Panc1 (cell line): ENCODE measurements at regions not wholly inside any gene's neighbourhood (a gene's known extent, or its start where the extent isn't known, plus 50 kb on each side); places are given as distances from the start of the nearest gene placed in this dataset.

Experiments used
- POLR2AphosphoS5 ChIP-seq: IDR thresholded peaks from 2 replicates; pipeline ENCODE4 v1.6.1; 2012; ENCODE audit warnings: mild to moderate bottlenecking, low read depth, low read length, moderate library complexity
- SIN3A ChIP-seq: IDR thresholded peaks from 2 replicates; pipeline ENCODE4 v1.6.1; 2012; ENCODE audit warnings: low read depth, mild to moderate bottlenecking, low read length, moderate library complexity, borderline replicate concordance; ENCODE audit not compliant: insufficient read depth
- TF ChIP-seq, protein P1 (sequence below): fragments of 450-650 bp; IDR thresholded peaks from 2 replicates; pipeline ENCODE4 v1.5.1; 2017; ENCODE audit warnings: mild to moderate bottlenecking
- TF ChIP-seq, protein P2 (sequence below), 2 experiments: IDR thresholded peaks; 2 replicates each; pipeline ENCODE4 v1.6.1; 2011 to 2012; ENCODE audit warnings: low read depth in 2 of 2, control low read depth in 1 of 2, low read length in 1 of 2, mild to moderate bottlenecking in 1 of 2, moderate library complexity in 1 of 2; ENCODE audit not compliant: insufficient read depth in 1 of 2

DNA sequence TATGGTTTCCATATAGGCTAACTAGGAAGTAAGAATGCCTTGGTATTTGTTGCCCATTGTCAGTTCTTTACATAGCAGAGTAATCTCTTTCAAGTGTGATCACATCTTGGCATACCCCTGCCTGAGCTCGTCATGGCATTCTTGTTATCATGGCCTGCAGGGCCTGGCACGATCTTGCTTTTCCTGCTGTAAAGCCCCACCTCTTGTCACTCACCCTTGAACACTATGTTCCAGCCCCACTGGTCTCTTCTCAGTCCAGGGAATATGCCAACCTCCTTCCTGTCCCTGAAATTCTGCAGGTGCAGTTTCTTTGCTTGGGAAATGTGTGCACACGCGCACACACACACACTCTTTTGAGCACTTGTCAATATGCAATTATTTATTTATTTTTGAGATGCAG lies 250.2 kb upstream of the DMRT1 start:
- TF ChIP-seq, protein P1, sequence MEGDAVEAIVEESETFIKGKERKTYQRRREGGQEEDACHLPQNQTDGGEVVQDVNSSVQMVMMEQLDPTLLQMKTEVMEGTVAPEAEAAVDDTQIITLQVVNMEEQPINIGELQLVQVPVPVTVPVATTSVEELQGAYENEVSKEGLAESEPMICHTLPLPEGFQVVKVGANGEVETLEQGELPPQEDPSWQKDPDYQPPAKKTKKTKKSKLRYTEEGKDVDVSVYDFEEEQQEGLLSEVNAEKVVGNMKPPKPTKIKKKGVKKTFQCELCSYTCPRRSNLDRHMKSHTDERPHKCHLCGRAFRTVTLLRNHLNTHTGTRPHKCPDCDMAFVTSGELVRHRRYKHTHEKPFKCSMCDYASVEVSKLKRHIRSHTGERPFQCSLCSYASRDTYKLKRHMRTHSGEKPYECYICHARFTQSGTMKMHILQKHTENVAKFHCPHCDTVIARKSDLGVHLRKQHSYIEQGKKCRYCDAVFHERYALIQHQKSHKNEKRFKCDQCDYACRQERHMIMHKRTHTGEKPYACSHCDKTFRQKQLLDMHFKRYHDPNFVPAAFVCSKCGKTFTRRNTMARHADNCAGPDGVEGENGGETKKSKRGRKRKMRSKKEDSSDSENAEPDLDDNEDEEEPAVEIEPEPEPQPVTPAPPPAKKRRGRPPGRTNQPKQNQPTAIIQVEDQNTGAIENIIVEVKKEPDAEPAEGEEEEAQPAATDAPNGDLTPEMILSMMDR = no peak
- TF ChIP-seq SIN3A (no peak), POLR2AphosphoS5 (no peak)
- TF ChIP-seq, protein P2, sequence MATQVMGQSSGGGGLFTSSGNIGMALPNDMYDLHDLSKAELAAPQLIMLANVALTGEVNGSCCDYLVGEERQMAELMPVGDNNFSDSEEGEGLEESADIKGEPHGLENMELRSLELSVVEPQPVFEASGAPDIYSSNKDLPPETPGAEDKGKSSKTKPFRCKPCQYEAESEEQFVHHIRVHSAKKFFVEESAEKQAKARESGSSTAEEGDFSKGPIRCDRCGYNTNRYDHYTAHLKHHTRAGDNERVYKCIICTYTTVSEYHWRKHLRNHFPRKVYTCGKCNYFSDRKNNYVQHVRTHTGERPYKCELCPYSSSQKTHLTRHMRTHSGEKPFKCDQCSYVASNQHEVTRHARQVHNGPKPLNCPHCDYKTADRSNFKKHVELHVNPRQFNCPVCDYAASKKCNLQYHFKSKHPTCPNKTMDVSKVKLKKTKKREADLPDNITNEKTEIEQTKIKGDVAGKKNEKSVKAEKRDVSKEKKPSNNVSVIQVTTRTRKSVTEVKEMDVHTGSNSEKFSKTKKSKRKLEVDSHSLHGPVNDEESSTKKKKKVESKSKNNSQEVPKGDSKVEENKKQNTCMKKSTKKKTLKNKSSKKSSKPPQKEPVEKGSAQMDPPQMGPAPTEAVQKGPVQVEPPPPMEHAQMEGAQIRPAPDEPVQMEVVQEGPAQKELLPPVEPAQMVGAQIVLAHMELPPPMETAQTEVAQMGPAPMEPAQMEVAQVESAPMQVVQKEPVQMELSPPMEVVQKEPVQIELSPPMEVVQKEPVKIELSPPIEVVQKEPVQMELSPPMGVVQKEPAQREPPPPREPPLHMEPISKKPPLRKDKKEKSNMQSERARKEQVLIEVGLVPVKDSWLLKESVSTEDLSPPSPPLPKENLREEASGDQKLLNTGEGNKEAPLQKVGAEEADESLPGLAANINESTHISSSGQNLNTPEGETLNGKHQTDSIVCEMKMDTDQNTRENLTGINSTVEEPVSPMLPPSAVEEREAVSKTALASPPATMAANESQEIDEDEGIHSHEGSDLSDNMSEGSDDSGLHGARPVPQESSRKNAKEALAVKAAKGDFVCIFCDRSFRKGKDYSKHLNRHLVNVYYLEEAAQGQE (IDR thresholded peaks at IDR 0.05; ENCODE audit: insufficient read depth in 1 of 2, low read depth in 2 of 2, low read length in 1 of 2) = no peak
